ENCODE measurements at regions not wholly inside any gene's neighbourhood (a gene's known extent, or its start where the extent isn't known, plus 50 kb on each side); places are given as distances from the start of the nearest gene placed in this dataset.
A peak's percentile ranks its signal among the peaks of the same experiment; 100 is the strongest.
"Not testable (repeated sequence)": the region's sequence is repeated elsewhere in the genome, so short reads cannot be mapped to it uniquely, and the experiment has no call there.

DNA sequence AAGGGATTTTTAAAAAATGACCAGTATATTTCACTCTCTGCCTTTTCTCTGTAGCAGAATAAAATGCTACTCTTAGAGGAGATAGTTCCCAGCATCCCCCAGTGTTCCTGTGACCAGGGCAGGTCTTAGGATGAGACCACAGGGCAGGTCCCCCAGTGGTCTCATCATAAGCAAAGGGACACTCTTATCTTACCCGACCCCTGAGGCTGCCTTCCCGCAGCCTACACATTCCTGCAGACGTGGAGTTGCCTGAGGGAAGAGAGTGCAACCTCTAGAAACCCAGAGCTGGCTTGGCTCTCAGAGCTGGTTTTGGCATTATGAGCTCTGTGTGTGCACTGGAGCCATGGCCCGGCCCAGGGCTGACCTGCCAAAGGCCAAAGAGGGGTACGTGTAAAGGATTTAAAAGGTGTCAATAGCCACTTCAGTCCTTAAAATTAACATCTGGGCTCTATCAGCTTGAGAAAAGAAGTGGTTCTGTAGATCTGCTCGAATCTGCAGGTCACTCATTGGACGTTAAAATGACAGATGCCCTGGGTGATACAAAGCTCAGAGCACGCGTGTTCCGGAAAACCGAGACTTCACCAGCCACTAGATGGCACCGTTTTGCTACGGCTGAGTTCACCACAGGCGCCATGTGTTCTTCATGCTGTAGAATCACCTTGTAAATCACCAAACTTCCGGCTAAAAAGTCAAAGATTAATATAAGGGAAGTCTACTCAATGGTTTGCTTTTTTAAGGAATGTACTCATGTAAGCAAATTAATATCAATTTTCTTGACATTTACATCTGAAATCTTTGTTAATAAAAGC, 60.4 kb upstream of the GPR31 start:
- H3K9me3 ChIP-seq (ENCODE audit: low read depth, low read length, poor library complexity, severe bottlenecking); H3K4me3 ChIP-seq (ENCODE audit: low read depth, low read length, poor library complexity, severe bottlenecking); intact Hi-C loops (cut with micrococcal nuclease; ENCODE audit: unreplicated experiment); H3K4me1 ChIP-seq (ENCODE audit: insufficient read depth, low read length, poor library complexity, severe bottlenecking); POLR2A ChIA-PET (ENCODE audit: low non-redundant PET); H3K27ac ChIP-seq (ENCODE audit: low read depth, low read length, poor library complexity, severe bottlenecking); BruUV-seq (replicated peaks); H3K36me3 ChIP-seq (ENCODE audit: insufficient read depth, low read length, poor library complexity, severe bottlenecking); H3K27me3 ChIP-seq (replicated peaks; ENCODE audit: insufficient read depth, low read depth, low read length, poor library complexity): not testable (repeated sequence)
- TF ChIP-seq, protein P1, sequence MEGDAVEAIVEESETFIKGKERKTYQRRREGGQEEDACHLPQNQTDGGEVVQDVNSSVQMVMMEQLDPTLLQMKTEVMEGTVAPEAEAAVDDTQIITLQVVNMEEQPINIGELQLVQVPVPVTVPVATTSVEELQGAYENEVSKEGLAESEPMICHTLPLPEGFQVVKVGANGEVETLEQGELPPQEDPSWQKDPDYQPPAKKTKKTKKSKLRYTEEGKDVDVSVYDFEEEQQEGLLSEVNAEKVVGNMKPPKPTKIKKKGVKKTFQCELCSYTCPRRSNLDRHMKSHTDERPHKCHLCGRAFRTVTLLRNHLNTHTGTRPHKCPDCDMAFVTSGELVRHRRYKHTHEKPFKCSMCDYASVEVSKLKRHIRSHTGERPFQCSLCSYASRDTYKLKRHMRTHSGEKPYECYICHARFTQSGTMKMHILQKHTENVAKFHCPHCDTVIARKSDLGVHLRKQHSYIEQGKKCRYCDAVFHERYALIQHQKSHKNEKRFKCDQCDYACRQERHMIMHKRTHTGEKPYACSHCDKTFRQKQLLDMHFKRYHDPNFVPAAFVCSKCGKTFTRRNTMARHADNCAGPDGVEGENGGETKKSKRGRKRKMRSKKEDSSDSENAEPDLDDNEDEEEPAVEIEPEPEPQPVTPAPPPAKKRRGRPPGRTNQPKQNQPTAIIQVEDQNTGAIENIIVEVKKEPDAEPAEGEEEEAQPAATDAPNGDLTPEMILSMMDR (conservative IDR thresholded peaks at IDR 0.05; ENCODE audit: low read depth, low read length), result peak; percentile 43
- peak; percentile 56 for DNase-seq (ENCODE audit: low spot score)
- CTCF ChIA-PET, result interaction anchor here (0.9 kb wide), 1 partner anchor 72 kb away, joined by 4 read pairs; no protein-coding TSS in a partner anchor

DNA sequence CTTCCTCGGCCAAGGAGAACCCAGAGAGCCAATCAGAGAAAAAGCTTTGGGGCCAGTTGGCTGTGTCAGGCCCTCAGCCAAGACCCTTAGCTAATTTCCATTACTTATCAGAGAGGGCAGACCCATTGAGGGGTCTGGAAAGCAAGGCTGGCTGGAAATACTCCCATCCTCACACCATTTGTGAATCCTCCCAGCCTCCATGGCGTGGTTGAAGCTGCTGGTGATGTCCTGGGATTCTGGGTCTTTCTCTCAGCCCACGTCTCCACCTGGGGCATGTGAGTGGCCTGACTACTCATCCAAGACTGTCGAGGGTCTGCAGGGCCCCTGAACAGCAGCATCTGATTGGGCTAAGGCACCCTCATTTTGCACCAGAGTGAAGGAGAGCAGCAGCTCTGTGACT, 61.3 kb upstream of the GPR31 start:
- H3K4me1 ChIP-seq (ENCODE audit: insufficient read depth, low read length, poor library complexity, severe bottlenecking); DNase-seq (ENCODE audit: low spot score); POLR2A ChIA-PET (ENCODE audit: low non-redundant PET); intact Hi-C loops (cut with micrococcal nuclease; ENCODE audit: unreplicated experiment); H3K9me3 ChIP-seq (ENCODE audit: low read depth, low read length, poor library complexity, severe bottlenecking); H3K27ac ChIP-seq (ENCODE audit: low read depth, low read length, poor library complexity, severe bottlenecking); H3K36me3 ChIP-seq (ENCODE audit: insufficient read depth, low read length, poor library complexity, severe bottlenecking); H3K4me3 ChIP-seq (ENCODE audit: low read depth, low read length, poor library complexity, severe bottlenecking); BruUV-seq (replicated peaks); H3K27me3 ChIP-seq (replicated peaks; ENCODE audit: insufficient read depth, low read depth, low read length, poor library complexity); CTCF ChIA-PET: not testable (repeated sequence)

DNA sequence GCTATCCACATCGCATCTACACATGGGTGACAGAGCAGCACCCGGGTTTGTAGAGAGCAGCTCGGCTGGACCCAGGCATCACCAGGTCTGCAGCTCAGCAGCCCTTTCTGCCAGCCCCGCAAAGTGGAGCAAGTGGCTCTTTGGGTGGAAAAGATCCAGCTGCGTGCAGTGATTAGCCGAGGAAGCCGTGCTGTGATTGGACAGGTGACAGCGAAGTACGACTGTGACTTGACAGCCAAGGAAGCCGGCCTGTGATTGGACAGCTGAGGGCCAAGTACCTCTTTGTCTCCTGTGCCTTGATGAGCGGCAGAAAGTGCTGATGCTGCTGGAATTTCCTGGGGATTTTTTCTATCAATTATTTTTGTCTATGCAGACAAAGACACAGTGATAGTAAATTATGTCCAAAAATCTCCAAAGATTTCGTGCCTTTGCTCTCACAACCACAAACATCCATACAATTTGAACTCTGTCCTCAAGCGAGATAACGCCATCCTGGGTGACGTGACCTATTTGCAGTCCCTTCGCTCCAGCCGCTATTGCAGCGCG, 62.3 kb upstream of the GPR31 start:
- Histone ChIP-seq H3K27ac (ENCODE audit: low read depth, low read length, poor library complexity, severe bottlenecking) (no peak overlapping the region), H3K36me3 (ENCODE audit: insufficient read depth, low read length, poor library complexity, severe bottlenecking) (no peaks in the 10 kb centered on the region), H3K27me3 (replicated peaks; ENCODE audit: insufficient read depth, low read depth, low read length, poor library complexity) (no peaks in the 10 kb centered on the region), H3K4me1 (ENCODE audit: insufficient read depth, low read length, poor library complexity, severe bottlenecking) (no peaks in the 10 kb centered on the region), H3K4me3 (ENCODE audit: low read depth, low read length, poor library complexity, severe bottlenecking) (no peak overlapping the region), H3K9me3 (ENCODE audit: low read depth, low read length, poor library complexity, severe bottlenecking) (no peaks in the 10 kb centered on the region)
- no peak for TF ChIP-seq EZH2 (IDR thresholded peaks at IDR 0.05; ENCODE audit: borderline replicate concordance, low read depth, low read length, poor library complexity, severe bottlenecking)
- TF ChIP-seq, protein P1 (conservative IDR thresholded peaks at IDR 0.05; ENCODE audit: low read depth, low read length), result no peak
- intact Hi-C loops (cut with micrococcal nuclease; ENCODE audit: unreplicated experiment), result loop anchor here (10.0 kb wide), 1 partner anchor 675 kb away; no protein-coding TSS in a partner anchor
- ChIA-PET POLR2A (ENCODE audit: low non-redundant PET) (no interaction called here), CTCF (no interaction called here)
- BruUV-seq (replicated peaks), result no TSS peak
- no peak for DNase-seq (ENCODE audit: low spot score)
